Naive thymus-derived CD8-positive, alpha-beta T cell (primary cell): ENCODE measurements at regions not wholly inside any gene's neighbourhood (a gene's known extent, or its start where the extent isn't known, plus 50 kb on each side); places are given as distances from the start of the nearest gene placed in this dataset.
"Not testable (repeated sequence)": the region's sequence is repeated elsewhere in the genome, so short reads cannot be mapped to it uniquely, and the experiment has no call there.

Source experiments
- ATAC-seq, 2 donors: fragments of 150-1000 bp; cut with Tn5 transposase in 1 of 2; sonication (Bioruptor Pico), chemical (Tn5 transposase) in 1 of 2; 1 replicate in 1 of 2; 2 replicates in 1 of 2; pipeline ENCODE4 v1.10.0; 2021; ENCODE audit warnings: mild to moderate bottlenecking in 2 of 2, moderate library complexity in 2 of 2
- POLR2A ChIA-PET: fragments of 350-600 bp; sonication (Branson Sonifier 250); formaldehyde crosslinking; loops from one replicate; lab custom pipeline; 2021; ENCODE audit warnings: antibody characterized with exemption; lab: Charles Lee
- DNase-seq, 10 donors: peaks; one replicate each; pipeline versions ENCODE4 v3.0.0 to v3.0.0-alpha.2; 2020 to 2022
- H3K27ac Mint-ChIP-seq, 10 donors: one replicate each; pipeline ENCODE4 v1.8.0; 2020 to 2022; ENCODE audit warnings: mild to moderate bottlenecking in 10 of 10, mixed read lengths in 10 of 10, moderate library complexity in 4 of 10, inconsistent platforms in 1 of 10
- H3K27me3 Mint-ChIP-seq, 5 donors: one replicate each; pipeline ENCODE4 v1.8.0; 2021 to 2022; ENCODE audit warnings: mixed read lengths in 5 of 5
- H3K36me3 Mint-ChIP-seq, 3 donors: one replicate each; pipeline ENCODE4 v1.8.0; 2020 to 2022; ENCODE audit warnings: mixed read lengths in 3 of 3, mild to moderate bottlenecking in 2 of 3, inconsistent platforms in 1 of 3
- H3K4me1 Mint-ChIP-seq, 4 donors: one replicate each; pipeline ENCODE4 v1.8.0; 2021 to 2022; ENCODE audit warnings: mixed read lengths in 4 of 4
- H3K4me3 Mint-ChIP-seq, 10 donors: one replicate each; pipeline ENCODE4 v1.8.0; 2020 to 2022; ENCODE audit warnings: mild to moderate bottlenecking in 10 of 10, mixed read lengths in 10 of 10, moderate library complexity in 6 of 10, inconsistent platforms in 1 of 10
- H3K9me3 Mint-ChIP-seq, 9 donors: one replicate each; pipeline ENCODE4 v1.8.0; 2020 to 2022; ENCODE audit warnings: mixed read lengths in 9 of 9, mild to moderate bottlenecking in 3 of 9, inconsistent platforms in 1 of 9, moderate library complexity in 1 of 9

DNA sequence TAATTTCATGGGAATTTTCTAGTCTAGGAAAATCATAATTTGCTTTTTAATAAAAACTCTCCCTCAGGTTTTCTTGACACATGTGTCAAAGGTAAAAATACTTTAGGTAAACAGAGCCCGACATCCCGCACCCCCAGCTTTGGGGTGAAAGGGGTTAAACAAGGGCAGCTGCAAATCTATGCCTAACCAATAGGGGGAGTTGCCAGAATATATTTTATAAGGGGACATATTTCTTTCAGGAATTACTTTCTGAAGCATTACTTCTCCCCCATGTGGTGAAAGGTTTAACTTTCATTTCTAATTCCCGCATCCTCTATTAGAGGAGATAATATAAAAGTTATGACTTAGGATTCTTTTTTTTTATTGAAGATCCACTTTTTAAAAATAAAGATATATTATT lies 53.9 kb upstream of the HEPH start:
- Mint-ChIP-seq H3K27ac (no peak overlapping the region), H3K36me3 (peaks cover 0 to 2% (median 0%) of the 10 kb centered on the region in 3 donors), H3K4me1 (peaks cover 0 to 6% (median 0%) of the 10 kb centered on the region in 4 donors), H3K9me3 (peaks cover 0 to 5% (median 0%) of the 10 kb centered on the region in 9 donors), H3K27me3 (no peaks in the 10 kb centered on the region), H3K4me3 (no peak overlapping the region)
- ATAC-seq (no peak), DNase-seq (peak in 6 of 10 donors; percentile 0 to 33 (median 10))
- POLR2A ChIA-PET: no interaction called here

GRCh38 chrX:66107860-66108259 lies 56.2 kb upstream of the HEPH start:
- H3K27ac Mint-ChIP-seq, H3K4me3 Mint-ChIP-seq, POLR2A ChIA-PET, ATAC-seq, H3K27me3 Mint-ChIP-seq, H3K36me3 Mint-ChIP-seq, H3K4me1 Mint-ChIP-seq: not testable (repeated sequence)
- peak in 1 of 10 donors; percentile 18 for DNase-seq
- peaks cover 0 to 12% (median 0%) of the 10 kb centered on the region in 9 donors for H3K9me3 Mint-ChIP-seq

GRCh38 chrX:66102398-66102797 lies 61.6 kb upstream of the HEPH start:
- H3K27ac Mint-ChIP-seq, ATAC-seq, DNase-seq, H3K4me3 Mint-ChIP-seq, H3K27me3 Mint-ChIP-seq, H3K4me1 Mint-ChIP-seq, H3K36me3 Mint-ChIP-seq, POLR2A ChIA-PET: not testable (repeated sequence)
- H3K9me3 Mint-ChIP-seq: peaks cover 0 to 12% (median 0%) of the 10 kb centered on the region in 9 donors

DNA sequence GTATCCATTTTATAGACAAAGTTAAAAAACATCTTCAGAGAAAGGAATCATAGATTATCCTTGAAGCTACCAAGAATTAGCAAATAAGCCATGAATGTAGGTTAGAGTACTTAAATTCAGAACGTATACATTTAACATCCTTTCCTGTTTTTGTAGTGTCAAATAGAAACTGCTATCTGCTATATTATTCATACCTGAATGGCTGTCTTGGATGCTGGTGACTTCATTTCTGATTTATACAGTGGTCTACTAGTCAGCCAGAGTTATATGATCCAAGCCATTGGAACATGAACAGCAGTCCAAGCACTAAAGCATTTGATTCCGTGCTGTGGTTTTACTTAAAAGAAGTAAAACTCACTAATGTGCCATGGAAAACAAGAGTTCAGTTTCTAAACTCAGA lies 58.3 kb upstream of the VSIG4 start:
- ATAC-seq: no peak
- no peak overlapping the region for H3K27ac Mint-ChIP-seq
- no peaks in the 10 kb centered on the region for H3K27me3 Mint-ChIP-seq
- POLR2A ChIA-PET: no interaction called here
- H3K4me1 Mint-ChIP-seq: no peaks in the 10 kb centered on the region
- no peak for DNase-seq
- H3K9me3 Mint-ChIP-seq: peaks cover 0 to 7% (median 0%) of the 10 kb centered on the region in 9 donors
- H3K36me3 Mint-ChIP-seq: no peaks in the 10 kb centered on the region
- no peak overlapping the region for H3K4me3 Mint-ChIP-seq

DNA sequence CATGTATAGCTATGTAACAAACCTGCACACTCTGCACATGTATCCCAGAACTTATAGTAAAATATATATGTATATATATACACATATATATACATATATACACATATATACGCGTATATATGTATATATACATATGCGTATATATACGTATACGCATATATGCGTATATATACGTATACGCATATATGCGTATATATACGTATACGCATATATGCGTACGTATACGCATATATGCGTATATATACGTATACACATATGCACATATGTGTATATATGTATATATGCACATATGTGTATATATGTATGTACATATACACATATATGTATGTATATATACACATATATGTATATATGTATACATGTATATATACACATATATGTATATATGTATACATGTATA lies 57.1 kb upstream of the VSIG4 start:
- H3K9me3 Mint-ChIP-seq, H3K27ac Mint-ChIP-seq, H3K27me3 Mint-ChIP-seq, ATAC-seq, POLR2A ChIA-PET, H3K4me1 Mint-ChIP-seq, DNase-seq, H3K4me3 Mint-ChIP-seq, H3K36me3 Mint-ChIP-seq: not testable (repeated sequence)

- H3K27ac Mint-ChIP-seq, H3K27me3 Mint-ChIP-seq, DNase-seq, ATAC-seq, H3K4me3 Mint-ChIP-seq, POLR2A ChIA-PET, H3K36me3 Mint-ChIP-seq, H3K9me3 Mint-ChIP-seq: not testable (repeated sequence)
- peaks cover 0 to 12% (median 0%) of the 10 kb centered on the region in 4 donors for H3K4me1 Mint-ChIP-seq
These were observed 50.1 kb upstream of the VSIG4 start for GRCh38 chrX:66090004-66090403.
